HG03571 (cell line): ENCODE measurements at regions not wholly inside any gene's neighbourhood (a gene's known extent, or its start where the extent isn't known, plus 50 kb on each side); places are given as distances from the start of the nearest gene placed in this dataset.
"Not testable (repeated sequence)": the region's sequence is repeated elsewhere in the genome, so short reads cannot be mapped to it uniquely, and the experiment has no call there.

Experiments used
- ATAC-seq: cut with Tn5 transposase; IDR thresholded peaks from one replicate; pipeline ENCODE4 v1.9.1; 2021; ENCODE audit not compliant: unreplicated experiment

DNA sequence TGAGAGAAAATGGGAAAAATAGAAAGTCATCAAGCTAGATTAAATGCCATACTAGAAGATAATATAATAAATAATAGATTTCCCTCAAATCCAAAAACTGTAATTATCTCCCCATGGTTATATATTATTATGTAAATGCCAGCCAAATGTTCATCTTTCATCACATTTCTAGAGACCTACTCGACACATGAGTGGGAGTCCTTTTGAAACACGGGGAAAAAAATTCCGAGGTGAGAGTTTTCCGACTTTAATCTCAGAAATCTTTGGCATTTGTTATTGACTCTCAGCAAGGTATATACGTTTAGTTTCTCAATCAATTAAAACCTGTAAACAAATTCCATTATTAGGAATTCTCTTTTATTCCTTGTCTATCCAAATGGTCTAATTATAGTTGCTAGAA, 465.4 kb upstream of the SMIM31 start:
- ATAC-seq, result no peak

DNA sequence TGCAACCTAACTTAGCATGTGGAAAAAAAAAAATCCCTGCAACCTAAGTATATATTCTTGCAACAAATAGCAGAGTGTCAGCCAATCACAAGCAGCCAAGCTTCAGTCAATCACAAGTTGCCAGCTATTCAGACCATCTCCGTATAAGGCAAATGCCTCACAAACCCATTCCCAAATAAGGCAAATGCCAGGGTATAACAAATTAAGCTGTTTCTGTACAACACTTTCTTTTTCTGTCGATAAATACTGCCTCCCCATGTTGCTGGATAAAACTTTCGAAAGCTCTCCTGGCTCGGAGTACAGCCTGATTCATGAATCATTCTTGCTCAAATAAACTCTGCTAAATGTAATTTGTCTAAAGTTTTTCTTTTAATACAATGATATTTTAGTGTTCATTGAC, 460.7 kb upstream of the SMIM31 start:
- ATAC-seq, result no peak

DNA sequence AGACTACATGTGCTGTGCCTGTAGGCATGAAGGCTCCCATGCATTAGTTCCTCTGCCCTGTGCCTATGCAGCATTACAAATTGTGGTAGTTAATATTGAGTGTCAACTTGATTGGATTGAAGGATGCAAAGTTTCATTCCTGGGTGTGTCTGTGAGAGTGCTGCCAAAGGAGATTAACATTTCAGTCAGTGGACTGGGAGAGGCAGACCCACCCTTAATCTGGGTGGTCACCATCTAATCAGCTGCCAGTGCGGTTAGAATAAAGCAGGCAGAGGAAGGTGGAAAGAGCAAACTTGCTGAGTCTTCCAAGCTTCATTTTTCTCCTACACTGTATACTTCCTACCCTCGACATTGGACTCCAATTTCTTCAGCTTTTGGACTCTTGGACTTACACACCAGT, 460.2 kb upstream of the SMIM31 start:
- no peak for ATAC-seq

DNA sequence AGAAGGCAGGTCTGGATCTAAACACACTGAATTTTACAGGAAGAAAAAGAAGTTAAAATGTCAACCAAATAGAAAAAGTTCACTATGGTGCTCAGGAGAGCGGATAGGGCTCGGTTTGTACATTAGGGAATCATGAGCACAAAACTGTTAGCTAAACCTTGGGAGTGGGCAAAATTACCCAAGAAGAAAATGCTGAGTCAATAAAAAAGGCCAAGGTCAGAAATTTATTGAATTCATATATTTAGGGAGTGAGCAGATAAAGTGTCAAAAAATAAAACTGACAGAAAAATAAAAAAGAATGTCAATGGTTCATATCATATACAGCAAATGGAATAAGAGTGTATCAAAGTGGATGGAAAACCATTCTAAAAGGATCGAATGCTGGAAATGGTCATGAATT, 452.5 kb upstream of the SMIM31 start:
- ATAC-seq, result no peak

DNA sequence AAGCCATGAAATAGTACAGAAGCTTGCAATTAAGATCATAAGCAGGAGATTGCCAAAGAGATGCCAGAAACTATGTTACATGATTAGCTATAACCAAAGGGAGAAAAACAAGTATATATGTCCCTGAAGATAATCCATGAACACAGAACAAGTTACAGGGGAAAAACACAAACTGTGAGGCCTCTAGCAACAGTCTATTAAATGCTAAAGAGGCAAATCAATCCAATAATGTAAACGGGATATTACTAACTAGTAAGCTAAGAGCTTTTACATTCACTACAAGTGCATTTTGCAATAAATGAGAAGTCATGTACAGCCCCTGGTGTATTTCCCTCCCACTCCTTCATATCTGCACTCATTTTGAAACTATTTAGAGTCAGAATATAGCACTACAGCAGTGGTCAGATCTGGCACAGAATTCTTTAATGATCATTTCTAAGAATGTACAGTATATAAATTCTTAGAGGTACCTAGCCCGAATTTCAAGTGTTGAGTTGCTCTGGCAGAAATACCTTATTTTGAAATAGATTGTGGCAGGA, 449.8 kb upstream of the SMIM31 start:
- no peak for ATAC-seq

DNA sequence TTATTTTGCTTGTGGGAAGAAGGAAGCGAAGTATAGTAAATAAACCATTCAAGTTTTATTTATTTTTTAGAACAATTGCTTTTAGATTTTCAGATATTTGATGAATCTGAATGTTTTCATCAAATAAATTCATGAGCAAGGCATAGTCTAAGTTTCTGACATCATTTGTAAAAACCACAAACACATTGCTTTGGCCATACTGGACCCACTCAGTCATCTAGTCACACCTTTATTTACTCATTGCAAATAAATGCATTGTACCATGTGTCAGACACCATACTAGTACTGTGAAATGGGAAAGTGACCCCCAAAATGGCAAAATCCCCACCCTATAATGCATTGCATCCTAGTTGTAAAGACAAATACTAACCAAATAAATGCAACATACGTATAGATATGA, 449.1 kb upstream of the SMIM31 start:
- no peak for ATAC-seq

DNA sequence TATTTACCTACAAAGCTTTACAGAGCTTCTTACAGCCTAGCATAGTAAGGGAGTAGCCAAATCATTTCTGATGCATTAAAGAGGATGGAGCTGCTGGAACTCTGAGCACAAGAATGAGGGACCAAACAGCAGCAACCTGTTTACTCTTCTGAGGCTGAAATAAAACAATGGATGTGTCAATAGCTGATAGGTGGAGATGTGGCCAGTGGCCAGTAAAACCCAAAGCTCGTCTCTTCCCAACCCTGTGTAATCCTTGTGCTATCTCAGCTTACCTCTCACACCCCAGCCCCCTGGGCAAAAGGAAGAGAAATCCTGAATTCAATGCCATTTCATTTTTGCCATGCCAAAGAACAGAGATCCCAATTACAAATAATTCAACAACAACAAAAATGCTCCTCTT, 446.7 kb upstream of the SMIM31 start:
- ATAC-seq, result no peak

DNA sequence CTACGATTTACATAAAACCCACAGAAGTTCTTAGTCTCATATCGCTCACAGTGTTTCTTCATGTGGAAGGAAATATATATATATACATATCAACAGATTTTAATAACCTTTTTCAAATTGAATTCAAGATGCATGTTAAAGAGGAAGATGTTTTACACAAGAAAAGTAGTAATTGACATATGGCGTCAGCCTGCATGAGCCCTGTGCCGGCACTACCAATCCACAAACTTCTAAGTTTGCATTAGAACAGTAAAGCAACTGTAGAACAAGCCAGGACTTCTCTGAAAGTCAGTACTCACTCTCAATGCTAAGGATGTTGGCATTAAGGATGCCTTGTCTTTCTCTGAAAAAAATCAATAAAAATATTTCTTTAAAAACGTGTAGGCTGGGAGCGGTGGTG, 441.3 kb upstream of the SMIM31 start:
- no peak for ATAC-seq

DNA sequence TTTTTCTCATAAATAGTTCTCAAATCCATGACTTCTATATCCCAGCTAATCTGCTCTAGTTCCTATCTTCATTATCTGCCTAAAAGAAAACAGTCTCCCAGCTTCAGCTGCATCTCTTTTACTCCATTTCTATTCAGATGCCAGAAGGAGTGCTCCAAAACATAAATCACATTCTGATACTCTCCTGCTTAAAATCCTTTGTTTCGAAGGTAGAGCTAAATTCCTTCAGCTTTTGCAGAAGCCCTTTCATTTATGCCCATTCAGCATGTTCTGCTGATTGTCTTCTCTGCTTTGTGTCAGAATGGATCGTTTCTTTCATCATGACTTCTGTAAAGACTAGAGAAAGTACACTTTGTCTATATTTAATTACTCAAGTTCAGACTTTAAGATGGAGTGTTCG, 440.1 kb upstream of the SMIM31 start:
- no peak for ATAC-seq

DNA sequence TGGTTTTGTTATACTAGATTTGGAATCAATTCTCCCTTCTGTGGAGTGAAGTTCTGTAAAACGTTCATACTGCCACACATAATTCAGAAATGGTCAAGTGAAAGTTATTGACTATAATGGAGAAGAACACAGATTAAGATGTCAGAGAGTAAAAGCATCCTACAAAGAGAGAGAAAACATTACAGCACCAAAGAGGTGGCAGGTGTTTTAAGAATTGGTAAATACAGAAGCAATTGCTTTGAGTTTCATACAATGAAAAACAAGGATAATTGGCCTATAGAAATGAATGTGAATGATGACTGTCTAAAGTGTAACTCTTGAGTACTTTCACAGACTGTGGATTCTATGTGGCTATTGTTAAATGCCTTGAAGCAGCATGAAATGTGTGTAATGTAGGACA, 435.6 kb upstream of the SMIM31 start:
- no peak for ATAC-seq

DNA sequence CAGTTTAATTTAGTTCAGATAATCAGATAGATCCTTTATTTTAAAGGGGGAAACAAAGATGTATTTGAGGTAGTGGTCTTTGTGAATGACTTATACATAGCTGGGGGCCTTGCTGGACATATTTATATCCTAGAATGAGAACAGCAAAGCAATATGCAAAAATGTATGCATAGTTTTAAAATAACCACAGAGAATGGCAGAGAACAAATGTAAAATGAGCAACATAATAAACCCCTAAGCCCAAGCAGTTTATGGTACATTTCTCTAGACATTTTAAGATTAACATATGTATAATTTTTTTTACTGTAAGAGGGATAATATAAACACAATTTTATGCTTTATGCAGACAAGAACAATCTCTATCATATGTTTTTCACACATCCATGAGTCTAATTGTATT, 434.2 kb upstream of the SMIM31 start:
- ATAC-seq, result no peak

DNA sequence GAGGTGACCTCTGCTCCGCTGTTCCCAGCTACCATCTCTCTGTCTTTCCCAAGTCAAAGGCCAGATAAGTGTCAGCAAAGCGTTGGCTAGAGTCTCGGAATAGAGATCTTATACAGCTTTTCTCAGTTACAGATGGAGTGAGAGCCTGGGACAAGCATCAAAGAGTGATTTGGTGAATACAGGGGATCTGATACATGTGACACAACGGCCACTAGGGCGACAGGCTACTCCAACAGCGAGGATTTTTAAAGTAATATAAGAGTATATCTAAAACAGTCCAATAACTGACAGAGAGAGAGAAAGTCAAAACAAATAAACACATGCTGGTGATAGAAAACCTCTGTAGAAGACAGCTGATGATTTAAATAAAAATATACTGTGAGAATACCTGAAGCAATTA, 433.1 kb upstream of the SMIM31 start:
- ATAC-seq, result no peak

DNA sequence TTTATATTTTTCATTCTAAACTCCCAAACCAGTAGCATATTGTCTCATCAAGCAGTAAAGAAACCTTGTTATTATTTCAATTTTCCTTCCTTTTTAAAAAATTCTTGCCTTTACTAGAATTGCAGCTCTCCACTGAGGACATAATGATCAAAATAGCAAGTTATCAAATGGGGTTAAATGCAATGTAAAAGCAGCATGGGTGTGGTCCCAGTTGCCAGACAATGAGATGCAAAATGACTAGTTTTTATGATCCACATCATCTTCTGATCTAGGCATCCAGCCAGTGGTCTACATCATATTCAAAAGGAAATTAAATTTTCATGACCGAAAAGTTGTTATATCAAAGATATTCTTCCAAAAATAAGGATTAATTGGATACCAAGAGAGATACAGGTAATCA, 427.9 kb upstream of the SMIM31 start:
- ATAC-seq, result no peak

DNA sequence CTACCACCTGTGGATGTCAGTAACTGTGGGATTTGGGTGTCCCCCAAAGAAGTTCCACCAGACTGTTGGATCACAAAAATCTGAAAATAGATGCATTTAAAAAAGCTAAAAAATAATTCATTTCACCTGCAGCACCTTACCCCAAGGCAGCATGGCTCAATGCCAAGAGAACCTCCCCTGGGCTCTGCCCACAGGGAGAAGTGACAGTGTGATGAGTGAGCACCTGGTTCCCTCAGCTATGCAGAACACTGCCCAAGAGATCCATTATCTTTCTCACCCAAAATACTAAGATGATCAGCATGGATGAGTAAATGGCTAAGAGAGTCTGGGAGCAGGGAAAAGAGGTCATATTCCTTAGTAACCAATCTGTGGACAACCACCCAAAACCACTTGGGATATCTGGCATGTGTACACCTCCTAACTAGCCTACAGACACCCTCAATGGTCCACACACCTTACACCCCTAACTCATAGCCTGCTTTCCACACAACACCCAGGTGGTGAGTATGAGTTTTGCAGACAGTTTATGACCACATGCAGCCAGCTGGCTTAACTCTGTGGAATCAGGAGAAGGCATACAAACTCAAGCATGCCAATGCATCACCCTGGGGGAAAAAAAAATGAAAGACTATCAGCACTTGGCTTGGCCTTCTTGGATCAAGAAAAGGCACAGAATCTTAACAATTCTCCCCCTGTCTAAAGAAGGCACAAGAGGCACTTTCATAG, 416.5 kb upstream of the SMIM31 start:
- no peak for ATAC-seq

DNA sequence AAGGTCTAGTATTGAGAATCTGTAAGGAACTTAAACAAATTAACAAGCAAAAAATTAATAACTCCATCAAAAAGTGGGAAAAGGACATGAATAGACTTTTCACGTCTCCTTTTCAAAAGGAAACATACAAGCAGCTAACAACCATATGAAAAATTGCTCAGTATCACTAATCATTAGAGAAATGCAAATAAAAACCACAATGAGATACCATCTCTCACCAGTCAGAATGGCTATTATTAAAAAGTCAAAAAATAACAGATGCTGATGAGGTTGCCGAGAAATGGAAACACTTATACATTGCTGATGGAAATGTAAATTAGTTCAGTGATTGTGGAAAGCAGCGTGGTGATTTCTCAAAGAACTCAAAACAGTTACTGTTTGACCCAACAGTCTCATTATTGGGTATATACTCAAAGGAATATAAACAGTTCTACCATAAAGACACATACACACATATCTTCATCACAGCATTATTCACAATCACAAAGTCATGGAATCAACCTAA, 410.4 kb upstream of the SMIM31 start:
- ATAC-seq, result no peak

DNA sequence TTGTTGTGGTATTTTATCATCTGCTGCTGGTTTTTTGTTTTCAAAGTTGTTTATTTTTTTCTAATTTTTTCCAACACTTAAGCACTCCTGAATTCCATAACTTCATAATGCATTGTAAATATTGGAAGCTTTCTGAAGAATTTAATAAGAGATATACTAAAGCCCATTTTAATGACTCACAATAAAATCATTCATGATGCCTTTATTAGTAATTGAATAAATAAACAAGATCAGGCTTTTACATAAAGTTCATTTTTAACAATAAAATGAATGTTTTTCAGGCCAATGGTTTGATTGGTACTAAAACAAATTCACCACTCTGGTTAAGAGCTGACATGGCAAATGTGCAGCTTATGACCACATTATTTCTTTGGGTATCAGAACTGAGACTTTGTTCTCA, 408.2 kb upstream of the SMIM31 start:
- no peak for ATAC-seq

DNA sequence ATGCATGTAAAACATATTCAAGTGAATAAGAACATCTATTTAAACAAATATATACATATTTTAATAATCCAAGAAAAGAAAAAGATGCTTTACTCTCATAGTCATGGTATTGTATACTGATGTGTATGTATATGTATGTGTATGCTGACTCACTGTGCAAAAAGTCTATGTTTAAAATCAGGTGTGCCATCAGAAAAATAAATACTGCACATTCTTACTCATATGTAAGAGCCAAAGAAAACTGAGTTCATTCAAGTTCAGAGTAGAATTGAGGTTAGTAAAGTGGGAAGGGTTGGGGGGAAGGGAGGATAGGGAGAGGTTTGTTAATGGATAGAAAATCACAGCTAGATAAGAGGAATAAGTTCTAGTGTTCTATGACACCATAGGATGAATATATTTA, 403.9 kb upstream of the SMIM31 start:
- ATAC-seq, result no peak

DNA sequence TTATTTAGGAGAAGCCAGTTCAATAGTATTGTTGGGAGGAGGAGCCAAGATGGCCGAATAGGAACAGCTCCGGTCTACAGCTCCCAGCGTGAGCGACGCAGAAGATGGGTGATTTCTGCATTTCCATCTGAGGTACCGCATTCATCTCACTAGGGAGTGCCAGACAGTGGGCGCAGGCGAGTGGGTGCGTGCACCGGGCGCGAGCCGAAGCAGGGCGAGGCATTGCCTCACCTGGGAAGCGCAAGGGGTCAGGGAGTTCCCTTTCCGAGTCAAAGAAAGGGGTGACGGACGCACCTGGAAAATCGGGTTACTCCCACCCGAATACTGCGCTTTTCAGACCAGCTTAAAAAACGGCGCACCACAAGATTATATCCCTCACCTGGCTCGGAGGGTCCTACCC, 403.2 kb upstream of the SMIM31 start:
- ATAC-seq, result not testable (repeated sequence)

DNA sequence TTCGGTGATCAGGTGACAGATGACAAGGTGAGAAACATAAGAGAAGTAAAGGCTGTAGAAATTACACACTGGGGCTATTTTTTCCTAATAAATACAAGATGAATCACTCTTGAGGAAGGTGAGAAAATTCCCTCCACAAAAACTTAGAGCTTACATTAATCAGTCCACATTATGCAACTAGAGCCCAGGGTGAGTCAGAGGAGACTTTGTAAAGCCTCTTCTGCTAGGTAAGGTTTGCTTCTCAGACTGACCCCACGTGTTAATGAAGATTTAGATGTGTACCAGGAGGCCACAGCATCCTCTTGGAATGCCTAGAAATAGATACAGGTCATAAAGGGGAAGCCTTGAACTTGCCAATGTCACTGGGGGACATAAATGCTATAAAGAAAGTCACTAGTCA, 396.0 kb upstream of the SMIM31 start:
- ATAC-seq, result no peak

DNA sequence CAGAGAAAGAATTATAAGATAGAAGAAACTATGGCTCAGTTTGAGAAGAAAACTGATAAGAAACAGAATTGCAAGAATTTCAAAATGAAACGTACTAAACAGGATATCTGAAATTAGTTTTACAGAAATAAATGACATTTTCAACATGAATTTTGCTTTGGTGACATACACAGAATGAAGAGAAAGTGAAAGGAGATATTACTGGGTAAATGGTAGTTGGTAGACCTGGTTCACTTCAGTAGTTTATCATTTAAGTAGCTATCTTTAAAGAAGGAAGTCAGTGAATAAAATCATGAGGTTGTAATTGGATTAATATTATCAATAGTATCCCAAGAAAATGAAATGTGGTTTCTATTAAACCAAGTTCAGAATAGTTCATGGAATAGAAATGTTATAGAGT, 395.5 kb upstream of the SMIM31 start:
- no peak for ATAC-seq

DNA sequence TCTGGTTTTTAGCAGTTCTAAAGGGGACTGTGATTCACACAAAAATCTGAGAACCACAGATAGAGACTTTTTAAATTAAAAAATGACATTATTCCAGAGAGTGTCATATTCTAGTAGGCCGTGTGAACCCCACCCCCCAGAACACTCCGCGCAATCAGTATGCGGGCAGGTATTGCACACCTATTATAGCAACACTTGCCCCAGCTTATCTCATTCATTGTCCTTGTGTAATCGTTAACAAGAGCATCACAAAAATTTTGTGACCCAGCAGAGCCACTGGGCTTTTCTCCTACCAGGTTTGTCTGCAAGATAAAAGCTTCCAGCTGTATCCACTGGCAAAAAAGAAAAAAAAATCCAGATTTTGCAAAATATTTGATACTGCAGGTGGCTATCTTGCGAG, 394.1 kb upstream of the SMIM31 start:
- ATAC-seq, result no peak

DNA sequence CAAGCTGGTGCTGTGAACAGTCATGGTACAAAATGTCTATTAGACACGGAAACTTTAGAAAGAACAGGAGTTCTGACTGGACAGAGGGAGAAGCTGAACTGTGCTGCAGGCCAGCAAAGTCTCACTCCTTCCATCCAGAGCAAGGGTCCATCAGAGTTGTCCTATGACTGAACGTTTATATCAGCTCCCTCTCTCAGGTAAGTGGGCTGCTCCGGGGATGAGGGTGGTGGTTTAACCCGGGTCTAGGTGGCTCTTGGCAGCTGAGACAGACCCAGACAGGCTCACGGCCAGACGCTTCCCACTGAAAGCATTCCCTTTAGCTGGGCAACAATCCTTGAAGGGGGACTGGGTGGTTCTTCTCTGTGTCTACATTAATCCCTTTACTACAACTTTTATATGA, 385.0 kb upstream of the SMIM31 start:
- ATAC-seq, result no peak

DNA sequence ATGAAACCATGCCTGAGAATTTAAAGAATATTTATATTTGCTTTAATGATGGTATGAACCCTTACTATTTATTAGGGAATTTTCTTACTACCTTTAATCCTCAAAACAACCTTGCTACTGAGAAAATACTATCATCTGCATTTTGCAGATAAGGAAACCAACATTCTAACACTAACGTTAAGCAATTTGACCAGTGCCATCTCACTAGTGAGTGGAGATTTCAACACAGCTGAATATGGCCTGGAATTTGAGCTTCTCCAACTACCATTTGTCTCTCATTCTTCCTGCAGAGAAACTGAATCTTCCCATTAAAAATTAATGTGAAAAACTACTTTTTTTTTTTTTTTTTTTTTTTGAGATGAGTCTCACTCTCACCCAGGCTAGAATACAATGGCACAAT, 380.9 kb upstream of the SMIM31 start:
- ATAC-seq, result no peak
